HCT116 (cell line): ENCODE measurements at regions not wholly inside any gene's neighbourhood (a gene's known extent, or its start where the extent isn't known, plus 50 kb on each side); places are given as distances from the start of the nearest gene placed in this dataset.

ENCODE experiments used
- ATAC-seq: fragments of 200-7000 bp; cut with Tn5 transposase; 2 replicates; pipeline ENCODE4 v1.9.1; 2020; ENCODE audit warnings: mild to moderate bottlenecking, moderate library complexity
- BruUV-seq: library from RNA; stranded (reverse); fragments of 400-500 nt; replicated peaks from 2 replicates; lab custom pipeline; 2021; lab: Mats Ljungman, UMichigan
- CTCF ChIA-PET: fragments of 300-600 bp; sonication (Branson Sonifier 250); formaldehyde crosslinking; loops from one replicate; lab custom pipeline; 2021; ENCODE audit warnings: antibody characterized with exemption; lab: Charles Lee
- POLR2A ChIA-PET: fragments of 300-600, 350-600 bp; sonication (Branson Sonifier 250); formaldehyde crosslinking; loops from one replicate; lab custom pipeline; 2021; ENCODE audit warnings: antibody characterized with exemption; lab: Charles Lee
- RAD21 ChIA-PET, 2 experiments: fragments of 300-600 bp; sonication (Branson Sonifier 250); formaldehyde crosslinking; loops; one replicate each; lab custom pipeline; 2023; ENCODE audit warnings: low total read pairs in 2 of 2; ENCODE audit not compliant: uncharacterized antibody in 2 of 2, unreplicated experiment in 2 of 2, low non-redundant PET in 1 of 2; lab: Charles Lee
- DNase-seq: peaks from one replicate; pipeline ENCODE4 v3.0.0-alpha.2; 2010; ENCODE audit warnings: low read depth, low spot score
- H2AFZ ChIP-seq: fragments of 200-600 bp; shearing (Covaris generic), sonication (generic); 2 replicates; pipeline ENCODE4 v1.6.1; 2017; ENCODE audit warnings: low read depth, mixed run types, mixed read lengths, antibody characterized with exemption, low read length; ENCODE audit not compliant: poor library complexity, severe bottlenecking
- H3K27ac ChIP-seq: 2 replicates; pipeline ENCODE4 v1.5.1; 2012; ENCODE audit warnings: low read depth, low read length
- H3K27me3 ChIP-seq: fragments of 200-600 bp; sonication (generic); 2 replicates; pipeline ENCODE4 v1.6.1; 2016; ENCODE audit warnings: mixed run types, low read length, mixed read lengths; ENCODE audit not compliant: insufficient read depth
- H3K36me3 ChIP-seq, 2 experiments: fragments of 200-500 bp in 1 of 2; fragments of 200-600 bp in 1 of 2; sonication (Bioruptor generic) in 1 of 2; sonication (generic) in 1 of 2; 2 replicates each; pipeline versions ENCODE4 v1.5.1 to v1.6.1; 2014 to 2016; ENCODE audit warnings: low read length in 2 of 2, inconsistent platforms in 1 of 2, mixed read lengths in 1 of 2, mixed run types in 1 of 2; ENCODE audit not compliant: insufficient read depth in 2 of 2, control insufficient read depth in 1 of 2
- H3K4me1 ChIP-seq, 2 experiments: fragments of 200-600 bp in 1 of 2; sonication (generic) in 1 of 2; 2 replicates each; pipeline versions ENCODE4 v1.5.1 to v1.6.1; 2012 to 2017; ENCODE audit warnings: low read length in 2 of 2, inconsistent platforms in 1 of 2, mild to moderate bottlenecking in 1 of 2, mixed read lengths in 1 of 2, mixed run types in 1 of 2, moderate library complexity in 1 of 2; ENCODE audit not compliant: insufficient read depth in 2 of 2, control insufficient read depth in 1 of 2
- H3K4me2 ChIP-seq: fragments of 200-600 bp; sonication (generic); 2 replicates; pipeline ENCODE4 v1.6.1; 2017; ENCODE audit warnings: mixed run types, low read length, mixed read lengths
- H3K4me3 ChIP-seq, 2 experiments: fragments of 200-600 bp in 1 of 2; sonication (generic) in 1 of 2; replicated peaks in 1 of 2; 2 replicates each; pipeline ENCODE4 v1.5.1; 2011 to 2016; ENCODE audit warnings: low read length in 2 of 2, control low read depth in 1 of 2, low read depth in 1 of 2, mild to moderate bottlenecking in 1 of 2, mixed read lengths in 1 of 2, mixed run types in 1 of 2
- H3K79me2 ChIP-seq: fragments of 200-600 bp; sonication (generic); 2 replicates; pipeline ENCODE4 v1.6.1; 2017; ENCODE audit warnings: mild to moderate bottlenecking, mixed run types, low read length, moderate library complexity, mixed read lengths; ENCODE audit not compliant: insufficient read depth
- H3K9ac ChIP-seq: fragments of 200-600 bp; sonication (generic); 2 replicates; pipeline ENCODE4 v1.6.1; 2016; ENCODE audit warnings: low read length, mixed read lengths
- H3K9me2 ChIP-seq: fragments of 200-600 bp; sonication (generic), shearing (Covaris generic); 2 replicates; pipeline ENCODE4 v1.6.1; 2017; ENCODE audit warnings: mixed run types, mild to moderate bottlenecking, moderate library complexity; ENCODE audit not compliant: insufficient read depth
- H3K9me3 ChIP-seq, 2 experiments: fragments of 200-500 bp in 1 of 2; fragments of 200-600 bp in 1 of 2; sonication (Bioruptor generic) in 1 of 2; sonication (generic) in 1 of 2; 2 replicates each; pipeline ENCODE4 v1.6.1; 2014 to 2017; ENCODE audit warnings: low read length in 2 of 2, mixed read lengths in 2 of 2, inconsistent platforms in 1 of 2, low read depth in 1 of 2, mild to moderate bottlenecking in 1 of 2, mixed run types in 1 of 2, moderate library complexity in 1 of 2; ENCODE audit not compliant: control insufficient read depth in 1 of 2, insufficient read depth in 1 of 2
- H4K20me1 ChIP-seq: fragments of 200-600 bp; sonication (generic), shearing (Covaris generic); 2 replicates; pipeline ENCODE4 v1.6.1; 2017; ENCODE audit warnings: mixed run types, mild to moderate bottlenecking, moderate library complexity; ENCODE audit not compliant: insufficient read depth
- CBX3 ChIP-seq: IDR thresholded peaks from 2 replicates; pipeline ENCODE4 v1.6.1; 2012; ENCODE audit warnings: low read depth
- EGR1 ChIP-seq: IDR thresholded peaks from 2 replicates; pipeline ENCODE4 v1.6.1; 2012; ENCODE audit warnings: low read depth
- ELF1 ChIP-seq: IDR thresholded peaks from 2 replicates; pipeline ENCODE4 v1.6.1; 2012; ENCODE audit warnings: low read depth, borderline replicate concordance
- FOSL1 ChIP-seq: IDR thresholded peaks from 2 replicates; pipeline ENCODE4 v1.6.1; 2012; ENCODE audit warnings: low read depth
- JUND ChIP-seq: IDR thresholded peaks from 2 replicates; pipeline ENCODE4 v1.6.1; 2012
- YY1 ChIP-seq: IDR thresholded peaks from 2 replicates; pipeline ENCODE4 v1.6.1; 2011; ENCODE audit warnings: low read length, low read depth, moderate library complexity, mild to moderate bottlenecking; ENCODE audit not compliant: insufficient replicate concordance; ENCODE audit errors: extremely low read depth
- ZFX ChIP-seq: fragments of 450-650 bp; IDR thresholded peaks from 2 replicates; pipeline ENCODE4 v1.6.1; 2017
- intact Hi-C: fragments of 100-400 bp; cut with micrococcal nuclease; formaldehyde crosslinking; loops from 2 replicates; pipeline ENCODE4 v1.10.0; 2022
- TF ChIP-seq, protein P1 (sequence below): IDR thresholded peaks from 2 replicates; pipeline ENCODE4 v1.6.1; 2011; ENCODE audit warnings: mild to moderate bottlenecking, low read length, moderate library complexity; ENCODE audit not compliant: insufficient replicate concordance; ENCODE audit errors: extremely low read depth

- RAD21 ChIA-PET = no interaction called here
- H3K27ac ChIP-seq = no peak overlapping the region
- TF ChIP-seq ZFX (no peak), YY1 (no peak), EGR1 (no peak)
- TF ChIP-seq, protein P1, sequence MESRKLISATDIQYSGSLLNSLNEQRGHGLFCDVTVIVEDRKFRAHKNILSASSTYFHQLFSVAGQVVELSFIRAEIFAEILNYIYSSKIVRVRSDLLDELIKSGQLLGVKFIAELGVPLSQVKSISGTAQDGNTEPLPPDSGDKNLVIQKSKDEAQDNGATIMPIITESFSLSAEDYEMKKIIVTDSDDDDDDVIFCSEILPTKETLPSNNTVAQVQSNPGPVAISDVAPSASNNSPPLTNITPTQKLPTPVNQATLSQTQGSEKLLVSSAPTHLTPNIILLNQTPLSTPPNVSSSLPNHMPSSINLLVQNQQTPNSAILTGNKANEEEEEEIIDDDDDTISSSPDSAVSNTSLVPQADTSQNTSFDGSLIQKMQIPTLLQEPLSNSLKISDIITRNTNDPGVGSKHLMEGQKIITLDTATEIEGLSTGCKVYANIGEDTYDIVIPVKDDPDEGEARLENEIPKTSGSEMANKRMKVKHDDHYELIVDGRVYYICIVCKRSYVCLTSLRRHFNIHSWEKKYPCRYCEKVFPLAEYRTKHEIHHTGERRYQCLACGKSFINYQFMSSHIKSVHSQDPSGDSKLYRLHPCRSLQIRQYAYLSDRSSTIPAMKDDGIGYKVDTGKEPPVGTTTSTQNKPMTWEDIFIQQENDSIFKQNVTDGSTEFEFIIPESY = no peak
- TF ChIP-seq, all 23 proteins: peak for 0
- H2AFZ ChIP-seq = no peak overlapping the region
- POLR2A ChIA-PET = no interaction called here
- no peaks in the 10 kb centered on the region; a peak in 1 of 4 replicates for H3K36me3 ChIP-seq
- H3K4me2 ChIP-seq = no peak overlapping the region
- DNase-seq = no peak
- CTCF ChIA-PET = no interaction called here
- H3K4me3 ChIP-seq = no peak overlapping the region
- intact Hi-C loops = no loop called here
- H3K9ac ChIP-seq = no peak overlapping the region
- H3K9me2 ChIP-seq = no peaks in the 10 kb centered on the region
- H3K9me3 ChIP-seq = no peaks in the 10 kb centered on the region
- no peaks in the 10 kb centered on the region for H3K27me3 ChIP-seq
- H3K79me2 ChIP-seq = no peaks in the 10 kb centered on the region
- peaks cover 12 to 14% of the 10 kb centered on the region in 2 experiments for H3K4me1 ChIP-seq
- ATAC-seq = no peak
- H4K20me1 ChIP-seq = no peaks in the 10 kb centered on the region
- no TSS peak for BruUV-seq
Observed at GRCh38 chr18:23373570-23373969, 79.5 kb upstream of the RIOK3 start.

DNA sequence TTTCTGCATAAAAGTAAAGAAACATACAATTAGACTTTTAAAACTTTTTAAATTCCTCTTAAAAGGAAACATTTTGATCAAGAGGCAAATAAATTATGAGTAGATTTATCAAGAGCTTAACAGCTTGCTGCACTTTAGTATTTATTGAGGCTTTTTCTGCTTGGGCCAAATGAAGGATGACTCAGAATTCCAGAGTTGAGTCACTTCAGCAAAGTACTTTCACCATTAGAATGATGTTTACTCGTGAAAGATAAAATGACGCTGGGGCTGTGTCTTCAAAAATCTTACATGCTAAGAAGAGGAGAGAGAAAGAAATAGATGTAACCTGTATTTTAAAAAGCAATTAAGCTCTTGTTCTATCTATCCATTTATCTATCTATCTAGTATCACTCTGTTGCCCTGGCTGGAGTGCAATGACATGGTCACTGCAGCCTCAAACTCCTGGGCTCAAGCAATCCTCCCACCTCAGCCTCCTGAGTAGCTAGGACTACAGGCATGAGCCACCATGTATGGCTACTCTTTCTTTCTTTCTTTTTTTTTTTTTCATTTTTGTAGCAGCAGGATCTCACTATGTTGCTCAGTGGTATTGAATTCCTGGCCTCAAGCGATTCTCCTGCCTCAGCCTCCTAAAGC is 75.3 kb upstream of the RIOK3 start:
- Histone ChIP-seq H3K27ac (peak overlapping the region; percentile 10; the same call in 1 of the 2 replicates), H3K4me3 (no peak overlapping the region), H3K9ac (no peak overlapping the region), H3K36me3 (no peaks in the 10 kb centered on the region; a peak in 1 of 4 replicates), H3K79me2 (no peaks in the 10 kb centered on the region), H3K9me3 (no peaks in the 10 kb centered on the region), H3K27me3 (no peaks in the 10 kb centered on the region), H4K20me1 (no peaks in the 10 kb centered on the region), H2AFZ (no peak overlapping the region), H3K9me2 (no peaks in the 10 kb centered on the region), H3K4me1 (peaks cover 16 to 22% of the 10 kb centered on the region in 2 experiments), H3K4me2 (peak overlapping the region; percentile 54)
- BruUV-seq = no TSS peak
- TF ChIP-seq, protein P1 = no peak
- TF ChIP-seq FOSL1 = peak; percentile 81
- TF ChIP-seq ELF1 = no peak
- peak; percentile 67 for TF ChIP-seq JUND
- peak; percentile 11; the same call in 1 of the 2 replicates for TF ChIP-seq CBX3
- DNase-seq (peak; percentile 26), ATAC-seq (peak; percentile 58)
- intact Hi-C loops = loop anchor here (1.0 to 5.0 kb wide), 2 partner anchors 246 to 345 kb away; no protein-coding TSS in a partner anchor
- POLR2A ChIA-PET = interaction anchor here (1.1 kb wide), 1 partner anchor 244 kb away, joined by 3 read pairs; no protein-coding TSS in a partner anchor
- CTCF ChIA-PET = interaction anchor here (1.3 to 2.6 kb wide), 4 partner anchors 244 to 564 kb away, joined by 6 to 31 read pairs (median 10); no protein-coding TSS in a partner anchor
- RAD21 ChIA-PET = interaction anchor here in 1 of 2 experiments (1.3 kb wide), 1 partner anchor 347 kb away, joined by 4 read pairs; no protein-coding TSS in a partner anchor
